ENCODE measurements at regions not wholly inside any gene's neighbourhood (a gene's known extent, or its start where the extent isn't known, plus 50 kb on each side); places are given as distances from the start of the nearest gene placed in this dataset.

DNA sequence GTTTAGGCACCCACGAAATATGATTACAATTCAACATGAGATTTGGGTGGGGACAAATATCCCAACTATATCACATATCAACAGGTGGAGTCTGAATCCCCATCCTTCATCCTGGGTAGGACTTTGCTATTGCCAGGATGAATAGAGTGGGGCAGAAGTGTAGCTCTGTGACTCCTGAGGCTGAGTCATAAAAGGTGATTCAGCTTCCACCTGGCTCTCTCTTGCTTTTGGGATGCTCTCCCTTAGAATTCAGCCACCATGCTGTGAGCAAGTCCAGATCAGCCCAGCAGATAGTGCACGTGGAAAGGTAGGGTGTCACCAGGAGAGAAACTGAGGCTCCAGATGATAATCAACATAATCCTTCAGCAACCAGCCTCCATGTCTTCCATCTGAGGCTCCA lies 193.8 kb upstream of the BCOR start:
- Mint-ChIP-seq H3K27me3 (ENCODE audit: low read depth in 2 of 2) (peaks cover 0 to 21% of the 10 kb centered on the region in 2 donors), H3K36me3 (no peaks in the 10 kb centered on the region), H3K27ac (no peak overlapping the region), H3K9me3 (no peaks in the 10 kb centered on the region), H3K4me3 (no peak overlapping the region), H3K4me1 (no peaks in the 10 kb centered on the region)
- WGBS (ENCODE audit: insufficient coverage): 78% methylated on average over 1 of the region's 2 CpGs
- no peaks in the 10 kb centered on the region for H3K36me3 ChIP-seq (ENCODE audit: control insufficient read depth, insufficient read depth, low read length)
- peaks cover 5% of the 10 kb centered on the region for H3K9me3 ChIP-seq (ENCODE audit: control insufficient read depth, insufficient read depth, low read length)
- TF ChIP-seq CTCF (IDR thresholded peaks at IDR 0.05): no peak
- H3K27ac ChIP-seq (ENCODE audit: low read length): no peak overlapping the region
- ATAC-seq: no peak
- intact Hi-C loops (cut with micrococcal nuclease): no loop called here
- H3K4me1 ChIP-seq (ENCODE audit: control insufficient read depth, insufficient read depth, low read length): no peaks in the 10 kb centered on the region
- H3K4me3 ChIP-seq (ENCODE audit: low read length): no peak overlapping the region
- no peaks in the 10 kb centered on the region for H3K27me3 ChIP-seq (ENCODE audit: control insufficient read depth, insufficient read depth, low read length)
- no peak for DNase-seq

DNA sequence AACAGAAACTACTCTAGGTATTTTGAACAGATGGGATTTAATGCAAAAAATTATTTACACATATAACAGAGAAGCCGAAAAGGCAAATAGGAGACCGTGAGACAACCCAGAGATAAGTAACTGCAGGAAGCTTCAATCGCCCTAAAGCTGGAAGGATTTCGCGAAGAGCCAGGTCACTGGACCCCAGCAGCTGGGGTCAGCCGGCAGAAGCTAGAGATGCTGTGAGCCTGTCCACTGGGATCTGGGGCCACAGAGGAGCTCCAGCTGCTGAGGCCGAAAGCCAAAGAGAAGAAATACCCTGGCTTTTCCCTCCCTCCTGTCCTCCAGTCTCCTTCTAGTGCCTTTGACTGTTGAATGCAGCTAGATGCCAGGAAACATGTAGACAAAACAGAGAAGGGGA lies 192.8 kb upstream of the BCOR start:
- peaks cover 0 to 21% of the 10 kb centered on the region in 2 donors for H3K27me3 Mint-ChIP-seq (ENCODE audit: low read depth in 2 of 2)

DNA sequence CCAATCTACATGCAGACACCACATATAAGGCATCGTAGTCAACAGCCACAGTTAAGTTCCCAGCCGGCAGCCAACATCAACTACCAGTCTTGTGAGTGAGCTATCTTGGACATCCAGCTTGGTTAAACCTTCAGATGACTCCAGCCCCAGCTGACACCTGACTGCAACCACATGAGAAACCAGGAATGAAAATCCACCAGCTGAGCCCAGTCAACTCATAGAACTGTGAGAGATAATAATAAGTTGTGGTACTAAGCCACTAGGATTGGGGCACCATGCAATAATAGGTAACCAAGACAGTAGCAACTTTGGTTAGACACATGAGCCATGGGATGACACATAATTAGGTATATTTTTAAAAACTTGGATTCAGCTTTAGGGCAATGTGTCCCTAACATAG lies 188.1 kb upstream of the BCOR start:
- no peak for TF ChIP-seq CTCF (IDR thresholded peaks at IDR 0.05)
- no peaks in the 10 kb centered on the region for H3K36me3 Mint-ChIP-seq
- 87% methylated on average over 2 of the region's 2 CpGs for WGBS (ENCODE audit: insufficient coverage)
- H3K27ac ChIP-seq (ENCODE audit: low read length): no peak overlapping the region
- peaks cover 6 to 29% of the 10 kb centered on the region in 2 donors for H3K27me3 Mint-ChIP-seq (ENCODE audit: low read depth in 2 of 2)
- intact Hi-C loops (cut with micrococcal nuclease): no loop called here
- peaks cover 2 to 3% of the 10 kb centered on the region in 2 donors for H3K9me3 Mint-ChIP-seq
- no peak for ATAC-seq
- peaks cover 13% of the 10 kb centered on the region in 2 donors for H3K4me1 Mint-ChIP-seq
- no peak for DNase-seq
- no peak overlapping the region for H3K4me3 Mint-ChIP-seq
- H3K36me3 ChIP-seq (ENCODE audit: control insufficient read depth, insufficient read depth, low read length): no peaks in the 10 kb centered on the region
- peaks cover 12% of the 10 kb centered on the region for H3K4me1 ChIP-seq (ENCODE audit: control insufficient read depth, insufficient read depth, low read length)
- H3K27me3 ChIP-seq (ENCODE audit: control insufficient read depth, insufficient read depth, low read length): no peaks in the 10 kb centered on the region
- no peak overlapping the region for H3K4me3 ChIP-seq (ENCODE audit: low read length)
- H3K9me3 ChIP-seq (ENCODE audit: control insufficient read depth, insufficient read depth, low read length): peaks cover 8% of the 10 kb centered on the region
- no peak overlapping the region for H3K27ac Mint-ChIP-seq

More for the DNA sequence above, 192.8 kb upstream of the BCOR start:
- Mint-ChIP-seq H3K27ac (no peak overlapping the region), H3K4me3 (no peak overlapping the region), H3K9me3 (no peaks in the 10 kb centered on the region), H3K36me3 (no peaks in the 10 kb centered on the region), H3K4me1 (no peaks in the 10 kb centered on the region)
- no peak overlapping the region for H3K4me3 ChIP-seq (ENCODE audit: low read length)
- H3K4me1 ChIP-seq (ENCODE audit: control insufficient read depth, insufficient read depth, low read length): no peaks in the 10 kb centered on the region
- no peak overlapping the region for H3K27ac ChIP-seq (ENCODE audit: low read length)
- intact Hi-C loops (cut with micrococcal nuclease): no loop called here
- no peaks in the 10 kb centered on the region for H3K27me3 ChIP-seq (ENCODE audit: control insufficient read depth, insufficient read depth, low read length)
- ATAC-seq: no peak
- DNase-seq: no peak
- peaks cover 7% of the 10 kb centered on the region for H3K9me3 ChIP-seq (ENCODE audit: control insufficient read depth, insufficient read depth, low read length)
- 96% methylated on average over 7 of the region's 7 CpGs for WGBS (ENCODE audit: insufficient coverage)
- TF ChIP-seq CTCF (IDR thresholded peaks at IDR 0.05): no peak
- H3K36me3 ChIP-seq (ENCODE audit: control insufficient read depth, insufficient read depth, low read length): no peaks in the 10 kb centered on the region

DNA sequence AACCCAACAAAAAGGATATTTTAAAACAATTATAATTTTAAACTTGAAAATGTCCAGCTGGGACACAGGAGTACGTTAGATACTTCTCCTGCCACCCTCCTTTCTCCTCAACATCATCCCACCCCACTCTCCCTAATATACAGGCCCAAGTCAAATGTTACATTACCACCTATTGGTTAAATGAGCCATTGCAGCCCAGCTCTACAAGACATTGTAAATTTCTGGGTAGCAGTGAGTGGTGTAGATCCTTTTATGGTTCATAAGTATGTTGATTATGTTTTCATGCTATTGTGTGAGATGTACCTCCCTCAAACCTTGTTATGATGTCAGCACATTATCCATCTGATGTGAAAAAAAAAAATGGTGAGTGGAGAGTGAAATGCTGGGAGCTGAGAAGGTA lies 187.1 kb upstream of the BCOR start:
- Mint-ChIP-seq H3K27me3 (ENCODE audit: low read depth in 2 of 2) (peaks cover 6 to 18% of the 10 kb centered on the region in 2 donors), H3K4me3 (no peak overlapping the region), H3K36me3 (no peaks in the 10 kb centered on the region), H3K9me3 (peaks cover 2 to 3% of the 10 kb centered on the region in 2 donors), H3K4me1 (peaks cover 14% of the 10 kb centered on the region in 2 donors), H3K27ac (no peak overlapping the region)
- no peak for DNase-seq
- Histone ChIP-seq H3K27me3 (ENCODE audit: control insufficient read depth, insufficient read depth, low read length) (no peaks in the 10 kb centered on the region), H3K9me3 (ENCODE audit: control insufficient read depth, insufficient read depth, low read length) (peaks cover 6% of the 10 kb centered on the region), H3K4me1 (ENCODE audit: control insufficient read depth, insufficient read depth, low read length) (peaks cover 15% of the 10 kb centered on the region), H3K4me3 (ENCODE audit: low read length) (no peak overlapping the region), H3K27ac (ENCODE audit: low read length) (no peak overlapping the region), H3K36me3 (ENCODE audit: control insufficient read depth, insufficient read depth, low read length) (no peaks in the 10 kb centered on the region)
- no peak for ATAC-seq
- 82% methylated on average over 1 of the region's 1 CpG for WGBS (ENCODE audit: insufficient coverage)
- TF ChIP-seq CTCF (IDR thresholded peaks at IDR 0.05): no peak
- intact Hi-C loops (cut with micrococcal nuclease): no loop called here

Measured in natural killer cell (primary cell).